ENCODE measurements at regions not wholly inside any gene's neighbourhood (a gene's known extent, or its start where the extent isn't known, plus 50 kb on each side); places are given as distances from the start of the nearest gene placed in this dataset.

- H3K27me3 Mint-ChIP-seq (ENCODE audit: insufficient read depth): no peaks in the 10 kb centered on the region
- no peak overlapping the region for H3K4me3 Mint-ChIP-seq
- DNase-seq (ENCODE audit: low spot score): no peak
- no peak overlapping the region for H3K27ac Mint-ChIP-seq
- peaks cover 8% of the 10 kb centered on the region for H3K9me3 Mint-ChIP-seq
- H3K4me1 Mint-ChIP-seq (ENCODE audit: low read depth): no peaks in the 10 kb centered on the region
- no peaks in the 10 kb centered on the region for H3K36me3 Mint-ChIP-seq (ENCODE audit: low read depth)
- intact Hi-C loops (cut with micrococcal nuclease): no loop called here
These were observed 1385.8 kb downstream of the PCDH9 start for GRCh38 chr13:65844266-65844841.

GRCh38 chr13:65843314-65843731, 1386.8 kb downstream of the PCDH9 start:
- intact Hi-C loops (cut with micrococcal nuclease): no loop called here
- Mint-ChIP-seq H3K9me3 (peaks cover 8% of the 10 kb centered on the region), H3K27me3 (ENCODE audit: insufficient read depth) (no peaks in the 10 kb centered on the region), H3K27ac (no peak overlapping the region), H3K36me3 (ENCODE audit: low read depth) (no peaks in the 10 kb centered on the region), H3K4me3 (no peak overlapping the region), H3K4me1 (ENCODE audit: low read depth) (no peaks in the 10 kb centered on the region)
- DNase-seq (ENCODE audit: low spot score): no peak

GRCh38 chr13:65841156-65841555, 1389.0 kb downstream of the PCDH9 start:
- H3K4me1 Mint-ChIP-seq (ENCODE audit: low read depth): no peaks in the 10 kb centered on the region
- no peaks in the 10 kb centered on the region for H3K36me3 Mint-ChIP-seq (ENCODE audit: low read depth)
- intact Hi-C loops (cut with micrococcal nuclease): no loop called here
- H3K9me3 Mint-ChIP-seq: peaks cover 8% of the 10 kb centered on the region
- no peak overlapping the region for H3K27ac Mint-ChIP-seq
- no peak for DNase-seq (ENCODE audit: low spot score)
- no peak overlapping the region for H3K4me3 Mint-ChIP-seq
- no peaks in the 10 kb centered on the region for H3K27me3 Mint-ChIP-seq (ENCODE audit: insufficient read depth)

GRCh38 chr13:65836066-65836465, 1394.1 kb downstream of the PCDH9 start:
- Mint-ChIP-seq H3K9me3 (no peaks in the 10 kb centered on the region), H3K36me3 (ENCODE audit: low read depth) (no peaks in the 10 kb centered on the region), H3K27ac (no peak overlapping the region), H3K4me1 (ENCODE audit: low read depth) (no peaks in the 10 kb centered on the region), H3K4me3 (no peak overlapping the region), H3K27me3 (ENCODE audit: insufficient read depth) (no peaks in the 10 kb centered on the region)
- DNase-seq (ENCODE audit: low spot score): no peak
- intact Hi-C loops (cut with micrococcal nuclease): no loop called here

- H3K9me3 Mint-ChIP-seq: no peaks in the 10 kb centered on the region
- no peak overlapping the region for H3K4me3 Mint-ChIP-seq
- H3K36me3 Mint-ChIP-seq (ENCODE audit: low read depth): no peaks in the 10 kb centered on the region
- intact Hi-C loops (cut with micrococcal nuclease): no loop called here
- no peaks in the 10 kb centered on the region for H3K4me1 Mint-ChIP-seq (ENCODE audit: low read depth)
- no peak for DNase-seq (ENCODE audit: low spot score)
- H3K27me3 Mint-ChIP-seq (ENCODE audit: insufficient read depth): no peaks in the 10 kb centered on the region
- H3K27ac Mint-ChIP-seq: no peak overlapping the region
These were observed 1395.2 kb downstream of the PCDH9 start for GRCh38 chr13:65834897-65835296.

- intact Hi-C loops (cut with micrococcal nuclease): no loop called here
- no peak for DNase-seq (ENCODE audit: low spot score)
- Mint-ChIP-seq H3K9me3 (peaks cover 4% of the 10 kb centered on the region), H3K4me3 (no peak overlapping the region), H3K27ac (no peak overlapping the region), H3K36me3 (ENCODE audit: low read depth) (no peaks in the 10 kb centered on the region), H3K27me3 (ENCODE audit: insufficient read depth) (no peaks in the 10 kb centered on the region), H3K4me1 (ENCODE audit: low read depth) (no peaks in the 10 kb centered on the region)
These were observed 1399.5 kb downstream of the PCDH9 start for GRCh38 chr13:65830411-65831205.

GRCh38 chr13:65829241-65830008, 1400.7 kb downstream of the PCDH9 start:
- peaks cover 4% of the 10 kb centered on the region for H3K9me3 Mint-ChIP-seq
- intact Hi-C loops (cut with micrococcal nuclease): no loop called here
- H3K4me3 Mint-ChIP-seq: no peak overlapping the region
- no peak for DNase-seq (ENCODE audit: low spot score)
- no peak overlapping the region for H3K27ac Mint-ChIP-seq
- no peaks in the 10 kb centered on the region for H3K36me3 Mint-ChIP-seq (ENCODE audit: low read depth)
- H3K4me1 Mint-ChIP-seq (ENCODE audit: low read depth): no peaks in the 10 kb centered on the region
- no peaks in the 10 kb centered on the region for H3K27me3 Mint-ChIP-seq (ENCODE audit: insufficient read depth)

GRCh38 chr13:65826657-65827056, 1403.5 kb downstream of the PCDH9 start:
- H3K4me1 Mint-ChIP-seq (ENCODE audit: low read depth): no peaks in the 10 kb centered on the region
- H3K36me3 Mint-ChIP-seq (ENCODE audit: low read depth): no peaks in the 10 kb centered on the region
- intact Hi-C loops (cut with micrococcal nuclease): no loop called here
- peaks cover 4% of the 10 kb centered on the region for H3K9me3 Mint-ChIP-seq
- no peak overlapping the region for H3K4me3 Mint-ChIP-seq
- no peaks in the 10 kb centered on the region for H3K27me3 Mint-ChIP-seq (ENCODE audit: insufficient read depth)
- H3K27ac Mint-ChIP-seq: no peak overlapping the region
- DNase-seq (ENCODE audit: low spot score): no peak

- H3K9me3 Mint-ChIP-seq: peaks cover 4% of the 10 kb centered on the region
- no peak overlapping the region for H3K27ac Mint-ChIP-seq
- H3K27me3 Mint-ChIP-seq (ENCODE audit: insufficient read depth): no peaks in the 10 kb centered on the region
- H3K4me3 Mint-ChIP-seq: no peak overlapping the region
- intact Hi-C loops (cut with micrococcal nuclease): no loop called here
- no peak for DNase-seq (ENCODE audit: low spot score)
- H3K36me3 Mint-ChIP-seq (ENCODE audit: low read depth): no peaks in the 10 kb centered on the region
- no peaks in the 10 kb centered on the region for H3K4me1 Mint-ChIP-seq (ENCODE audit: low read depth)
These were observed 1405.1 kb downstream of the PCDH9 start for GRCh38 chr13:65825039-65825438.

- H3K27me3 Mint-ChIP-seq (ENCODE audit: insufficient read depth): no peaks in the 10 kb centered on the region
- no peaks in the 10 kb centered on the region for H3K4me1 Mint-ChIP-seq (ENCODE audit: low read depth)
- intact Hi-C loops (cut with micrococcal nuclease): no loop called here
- no peak for DNase-seq (ENCODE audit: low spot score)
- peaks cover 15% of the 10 kb centered on the region for H3K9me3 Mint-ChIP-seq
- no peak overlapping the region for H3K27ac Mint-ChIP-seq
- no peak overlapping the region for H3K4me3 Mint-ChIP-seq
- no peaks in the 10 kb centered on the region for H3K36me3 Mint-ChIP-seq (ENCODE audit: low read depth)
These were observed 1422.1 kb downstream of the PCDH9 start for GRCh38 chr13:65808061-65808460.

GRCh38 chr13:65803530-65804392, 1426.4 kb downstream of the PCDH9 start:
- no peak for DNase-seq (ENCODE audit: low spot score)
- Mint-ChIP-seq H3K4me1 (ENCODE audit: low read depth) (no peaks in the 10 kb centered on the region), H3K36me3 (ENCODE audit: low read depth) (no peaks in the 10 kb centered on the region), H3K27me3 (ENCODE audit: insufficient read depth) (no peaks in the 10 kb centered on the region), H3K9me3 (peaks cover 12% of the 10 kb centered on the region), H3K4me3 (no peak overlapping the region), H3K27ac (no peak overlapping the region)
- intact Hi-C loops (cut with micrococcal nuclease): no loop called here

GRCh38 chr13:65789815-65790214, 1440.3 kb downstream of the PCDH9 start:
- Mint-ChIP-seq H3K36me3 (ENCODE audit: low read depth) (no peaks in the 10 kb centered on the region), H3K27ac (no peak overlapping the region), H3K4me3 (no peak overlapping the region), H3K27me3 (ENCODE audit: insufficient read depth) (no peaks in the 10 kb centered on the region), H3K9me3 (peaks cover 8% of the 10 kb centered on the region), H3K4me1 (ENCODE audit: low read depth) (no peaks in the 10 kb centered on the region)
- DNase-seq (ENCODE audit: low spot score): no peak
- intact Hi-C loops (cut with micrococcal nuclease): no loop called here

Data from activated T-helper 1 cell treated with anti-CD3 and anti-CD28 coated beads, Interleukin-12 subunit alpha, Interleukin-12 subunit beta, Interleukin-2, Interleukin-4 antibody, amounts not matched to agents 30 ng/mL and 10 ng/mL and 1 ng/mL, durations not matched to agents 14 hours and 24 hours and 36 hours (primary cell).